Liver (tissue), 8 donors: ENCODE measurements at regions not wholly inside any gene's neighbourhood (a gene's known extent, or its start where the extent isn't known, plus 50 kb on each side); places are given as distances from the start of the nearest gene placed in this dataset.

Experiments used
- DNase-seq: peaks from one replicate; pipeline ENCODE4 v3.0.0-alpha.2; 2017; ENCODE audit warnings: low spot score
- H3K27ac ChIP-seq, 2 donors: one replicate each; pipeline ENCODE4 v1.7.0; 2013; ENCODE audit warnings: inconsistent platforms in 2 of 2, low read length in 2 of 2, control low read depth in 1 of 2, low read depth in 1 of 2, mild to moderate bottlenecking in 1 of 2
- H3K27me3 ChIP-seq, 4 donors: one replicate each; pipeline versions ENCODE4 v1.6.1 to v1.7.0; 2013; ENCODE audit warnings: low read length in 3 of 4, inconsistent platforms in 1 of 4, mild to moderate bottlenecking in 1 of 4, moderate library complexity in 1 of 4; ENCODE audit not compliant: control insufficient read depth in 4 of 4, insufficient read depth in 4 of 4
- H3K36me3 ChIP-seq, 4 donors: one replicate each; pipeline versions ENCODE4 v1.6.1 to v1.7.0; 2013; ENCODE audit warnings: low read length in 3 of 4, mild to moderate bottlenecking in 3 of 4, low read depth in 1 of 4, moderate library complexity in 1 of 4; ENCODE audit not compliant: control insufficient read depth in 4 of 4, insufficient read depth in 3 of 4
- H3K4me1 ChIP-seq, 4 donors: one replicate each; pipeline versions ENCODE4 v1.6.1 to v1.7.0; 2013; ENCODE audit warnings: low read length in 3 of 4, mild to moderate bottlenecking in 3 of 4, moderate library complexity in 1 of 4; ENCODE audit not compliant: control insufficient read depth in 4 of 4, insufficient read depth in 4 of 4
- H3K4me3 ChIP-seq, 3 donors: one replicate each; pipeline versions ENCODE4 v1.6.1 to v1.7.0; 2013; ENCODE audit warnings: low read length in 3 of 3, control low read depth in 1 of 3, low read depth in 1 of 3, mild to moderate bottlenecking in 1 of 3
- H3K9ac ChIP-seq, 2 donors: one replicate each; pipeline ENCODE4 v1.7.0; 2013; ENCODE audit warnings: low read length in 2 of 2, mild to moderate bottlenecking in 2 of 2, moderate library complexity in 2 of 2, control low read depth in 1 of 2, low read depth in 1 of 2
- H3K9me3 ChIP-seq, 4 donors: one replicate each; pipeline versions ENCODE4 v1.6.1 to v1.7.0; 2013; ENCODE audit warnings: low read length in 3 of 4; ENCODE audit not compliant: control insufficient read depth in 4 of 4
- CTCF ChIP-seq: fragments of 150-350 bp; IDR thresholded peaks from 2 replicates; pipeline ENCODE4 v1.5.1; 2017; ENCODE audit warnings: improper control_type of control experiment, low read depth, low read length; ENCODE audit not compliant: missing input control
- EGR1 ChIP-seq, 2 donors: IDR thresholded peaks; 2 replicates each; pipeline ENCODE4 v1.6.1; 2016 to 2018; ENCODE audit warnings: antibody characterized with exemption in 2 of 2, low read depth in 2 of 2
- FOXA1 ChIP-seq: IDR thresholded peaks from 2 replicates; pipeline ENCODE4 v1.6.1; 2016; ENCODE audit warnings: antibody characterized with exemption
- GABPA ChIP-seq, 2 donors: IDR thresholded peaks in 1 of 2; conservative IDR thresholded peaks in 1 of 2; 2 replicates each; pipeline ENCODE4 v1.6.1; 2016; ENCODE audit warnings: antibody characterized with exemption in 2 of 2, mild to moderate bottlenecking in 1 of 2, moderate library complexity in 1 of 2
- HNF4A ChIP-seq, 2 donors: conservative IDR thresholded peaks; 2 replicates each; pipeline ENCODE4 v1.6.1; 2016; ENCODE audit warnings: antibody characterized with exemption in 2 of 2, mild to moderate bottlenecking in 2 of 2
- HNF4G ChIP-seq: IDR thresholded peaks from 2 replicates; pipeline ENCODE4 v1.6.1; 2016; ENCODE audit warnings: antibody characterized with exemption
- JUND ChIP-seq, 2 donors: IDR thresholded peaks; 2 replicates each; pipeline ENCODE4 v1.6.1; 2016; ENCODE audit warnings: antibody characterized with exemption in 2 of 2
- NR2F2 ChIP-seq: IDR thresholded peaks from 2 replicates; pipeline ENCODE4 v1.6.1; 2016; ENCODE audit warnings: antibody characterized with exemption
- RAD21 ChIP-seq, 2 donors: IDR thresholded peaks; 2 replicates each; pipeline ENCODE4 v1.6.1; 2016; ENCODE audit warnings: antibody characterized with exemption in 2 of 2, mild to moderate bottlenecking in 2 of 2
- REST ChIP-seq: IDR thresholded peaks from 2 replicates; pipeline ENCODE4 v1.6.1; 2016; ENCODE audit warnings: antibody characterized with exemption, mild to moderate bottlenecking
- RXRA ChIP-seq, 2 donors: IDR thresholded peaks; 2 replicates each; pipeline ENCODE4 v1.6.1; 2017 to 2018; ENCODE audit warnings: antibody characterized with exemption in 2 of 2, mild to moderate bottlenecking in 1 of 2
- SP1 ChIP-seq: IDR thresholded peaks from 2 replicates; pipeline ENCODE4 v1.6.1; 2018; ENCODE audit warnings: antibody characterized with exemption, mild to moderate bottlenecking
- TAF1 ChIP-seq: conservative IDR thresholded peaks from 2 replicates; pipeline ENCODE4 v1.6.1; 2016; ENCODE audit warnings: antibody characterized with exemption, mild to moderate bottlenecking
- YY1 ChIP-seq: IDR thresholded peaks from 2 replicates; pipeline ENCODE4 v1.6.1; 2016; ENCODE audit warnings: antibody characterized with exemption, mild to moderate bottlenecking
- WGBS: extraction: QIAGEN DNeasy Blood & Tissue Kit; methylation state at CpG from one replicate; pipeline ENCODE4 v1.1.7; 2013; 5-methylcytosine and 5-hydroxymethylcytosine counted together
- TF ChIP-seq, protein P1 (sequence below): IDR thresholded peaks from 2 replicates; pipeline ENCODE4 v1.6.1; 2016; ENCODE audit warnings: antibody characterized with exemption
- TF ChIP-seq, protein P2 (sequence below): IDR thresholded peaks from 2 replicates; pipeline ENCODE4 v1.6.1; 2016; ENCODE audit warnings: antibody characterized with exemption
- TF ChIP-seq, protein P3 (sequence below): IDR thresholded peaks from 2 replicates; pipeline ENCODE4 v1.6.1; 2016; ENCODE audit warnings: antibody characterized with exemption
- donor health status: healthy.
- donor health status: healthy.
- donor health status: healthy.
- donor health status: healthy.
- donor health status: healthy.

DNA sequence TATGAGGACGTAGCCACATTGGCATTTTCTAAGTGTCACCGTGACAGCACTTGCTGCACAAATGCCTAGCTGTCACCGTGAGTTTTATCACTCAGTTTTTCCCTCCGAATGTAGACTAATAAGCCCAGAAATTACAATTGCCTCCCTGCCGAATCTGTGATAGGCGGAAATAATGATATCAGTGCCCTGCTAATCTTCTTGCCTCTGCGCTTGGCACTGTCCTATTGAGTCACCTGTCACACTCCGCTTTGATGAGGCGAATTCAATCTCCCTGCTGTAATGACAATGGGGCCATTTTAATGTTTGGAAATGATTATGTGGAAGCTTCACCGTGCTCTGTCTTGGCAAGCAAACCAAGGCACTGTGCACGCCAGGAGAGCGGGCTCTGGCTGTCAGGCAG, 112.8 kb downstream of the LINC00237 start:
- Histone ChIP-seq H3K36me3 (no peaks in the 10 kb centered on the region), H3K27ac (no peak overlapping the region), H3K9ac (no peak overlapping the region), H3K4me1 (no peaks in the 10 kb centered on the region), H3K4me3 (no peak overlapping the region), H3K27me3 (peaks cover 0 to 11% (median 0%) of the 10 kb centered on the region in 4 donors), H3K9me3 (no peaks in the 10 kb centered on the region)
- no peak for DNase-seq
- TF ChIP-seq HNF4G (no peak), RAD21 (IDR thresholded peaks at IDR 0.05) (no peak), NR2F2 (no peak), RXRA (IDR thresholded peaks at IDR 0.05) (no peak), SP1 (no peak), REST (no peak), GABPA (IDR thresholded peaks at IDR 0.05 in 1 of 2, conservative IDR thresholded peaks at IDR 0.05 in 1 of 2) (no peak), EGR1 (IDR thresholded peaks at IDR 0.05; ENCODE audit: low read depth in 2 of 2) (no peak), FOXA1 (no peak), HNF4A (conservative IDR thresholded peaks at IDR 0.05) (no peak), JUND (IDR thresholded peaks at IDR 0.05) (no peak), YY1 (no peak), TAF1 (no peak), CTCF (no peak)
- TF ChIP-seq, protein P1, sequence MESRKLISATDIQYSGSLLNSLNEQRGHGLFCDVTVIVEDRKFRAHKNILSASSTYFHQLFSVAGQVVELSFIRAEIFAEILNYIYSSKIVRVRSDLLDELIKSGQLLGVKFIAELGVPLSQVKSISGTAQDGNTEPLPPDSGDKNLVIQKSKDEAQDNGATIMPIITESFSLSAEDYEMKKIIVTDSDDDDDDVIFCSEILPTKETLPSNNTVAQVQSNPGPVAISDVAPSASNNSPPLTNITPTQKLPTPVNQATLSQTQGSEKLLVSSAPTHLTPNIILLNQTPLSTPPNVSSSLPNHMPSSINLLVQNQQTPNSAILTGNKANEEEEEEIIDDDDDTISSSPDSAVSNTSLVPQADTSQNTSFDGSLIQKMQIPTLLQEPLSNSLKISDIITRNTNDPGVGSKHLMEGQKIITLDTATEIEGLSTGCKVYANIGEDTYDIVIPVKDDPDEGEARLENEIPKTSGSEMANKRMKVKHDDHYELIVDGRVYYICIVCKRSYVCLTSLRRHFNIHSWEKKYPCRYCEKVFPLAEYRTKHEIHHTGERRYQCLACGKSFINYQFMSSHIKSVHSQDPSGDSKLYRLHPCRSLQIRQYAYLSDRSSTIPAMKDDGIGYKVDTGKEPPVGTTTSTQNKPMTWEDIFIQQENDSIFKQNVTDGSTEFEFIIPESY: no peak
- TF ChIP-seq, protein P2, sequence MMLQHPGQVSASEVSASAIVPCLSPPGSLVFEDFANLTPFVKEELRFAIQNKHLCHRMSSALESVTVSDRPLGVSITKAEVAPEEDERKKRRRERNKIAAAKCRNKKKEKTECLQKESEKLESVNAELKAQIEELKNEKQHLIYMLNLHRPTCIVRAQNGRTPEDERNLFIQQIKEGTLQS: no peak
- TF ChIP-seq, protein P3, sequence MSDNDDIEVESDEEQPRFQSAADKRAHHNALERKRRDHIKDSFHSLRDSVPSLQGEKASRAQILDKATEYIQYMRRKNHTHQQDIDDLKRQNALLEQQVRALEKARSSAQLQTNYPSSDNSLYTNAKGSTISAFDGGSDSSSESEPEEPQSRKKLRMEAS: no peak
- WGBS: 77% methylated on average over 12 of the region's 12 CpGs
